GM19025 (cell line): ENCODE measurements at regions not wholly inside any gene's neighbourhood (a gene's known extent, or its start where the extent isn't known, plus 50 kb on each side); places are given as distances from the start of the nearest gene placed in this dataset.

Experiments
- ATAC-seq: cut with Tn5 transposase; IDR thresholded peaks from one replicate; pipeline ENCODE4 v1.9.1; 2021; ENCODE audit warnings: mild to moderate bottlenecking, low read depth, moderate library complexity; ENCODE audit not compliant: unreplicated experiment

GRCh38 chr6:15996030-15996429 lies 132.9 kb upstream of the MYLIP start:
- ATAC-seq = no peak

GRCh38 chr6:15995493-15995892 lies 133.4 kb upstream of the MYLIP start:
- ATAC-seq = no peak

- no peak for ATAC-seq
These were observed 133.9 kb upstream of the MYLIP start for GRCh38 chr6:15994814-15995459.

GRCh38 chr6:15993716-15994228 lies 135.1 kb upstream of the MYLIP start:
- no peak for ATAC-seq

- ATAC-seq = no peak
These were observed 138.7 kb upstream of the MYLIP start for GRCh38 chr6:15990179-15990578.

- peak; percentile 89 for ATAC-seq
These were observed 139.5 kb upstream of the MYLIP start for GRCh38 chr6:15989397-15989796.

GRCh38 chr6:15987569-15987968 lies 141.3 kb upstream of the MYLIP start:
- no peak for ATAC-seq

- ATAC-seq = no peak
These were observed 142.8 kb upstream of the MYLIP start for GRCh38 chr6:15986027-15986629.

GRCh38 chr6:15985379-15985959 lies 143.4 kb upstream of the MYLIP start:
- ATAC-seq = no peak

- no peak for ATAC-seq
These were observed 146.9 kb upstream of the MYLIP start for GRCh38 chr6:15981956-15982355.

- ATAC-seq = no peak
These were observed 148.1 kb upstream of the MYLIP start for GRCh38 chr6:15980801-15981200.

- ATAC-seq = no peak
These were observed 150.5 kb upstream of the MYLIP start for GRCh38 chr6:15978426-15978825.

- no peak for ATAC-seq
These were observed 151.8 kb upstream of the MYLIP start for GRCh38 chr6:15977050-15977449.

GRCh38 chr6:15974817-15975216 lies 154.1 kb upstream of the MYLIP start:
- no peak for ATAC-seq

GRCh38 chr6:15970517-15970916 lies 158.4 kb upstream of the MYLIP start:
- no peak for ATAC-seq

- ATAC-seq = no peak
These were observed 159.6 kb upstream of the MYLIP start for GRCh38 chr6:15969236-15969778.

GRCh38 chr6:15968519-15968918 lies 160.4 kb upstream of the MYLIP start:
- ATAC-seq = no peak

- ATAC-seq = no peak
These were observed 162.8 kb upstream of the MYLIP start for GRCh38 chr6:15966000-15966520.

GRCh38 chr6:15962449-15962764 lies 166.5 kb upstream of the MYLIP start:
- no peak for ATAC-seq

GRCh38 chr6:15961635-15962448 lies 167.0 kb upstream of the MYLIP start:
- ATAC-seq = no peak
